Sciatic nerve (tissue), 2 donors: ENCODE measurements at regions not wholly inside any gene's neighbourhood (a gene's known extent, or its start where the extent isn't known, plus 50 kb on each side); places are given as distances from the start of the nearest gene placed in this dataset.
"Not testable (repeated sequence)": the region's sequence is repeated elsewhere in the genome, so short reads cannot be mapped to it uniquely, and the experiment has no call there.

Experiments
- ATAC-seq: fragments of 200-7000 bp; cut with Tn5 transposase; one replicate; pipeline ENCODE4 v1.9.1; 2020; ENCODE audit warnings: mild to moderate bottlenecking, moderate library complexity
- DNase-seq: peaks from one replicate; pipeline ENCODE4 v3.0.0-alpha.2; 2020; ENCODE audit warnings: low spot score
- intact Hi-C: fragments of 100-400 bp; cut with DNase I; formaldehyde crosslinking; loops from one replicate; pipeline ENCODE4 v1.14.2; 2022
- donor health status: DM: no; HTN: no; CAD: no.
- donor health status: DM: no; HTN: no; CAD: no.

- DNase-seq = no peak
- no peak for ATAC-seq
- intact Hi-C loops = no loop called here
These were observed 136.4 kb upstream of the RREB1 start for GRCh38 chr6:6971369-6971768.

- intact Hi-C loops = no loop called here
- no peak for DNase-seq
- ATAC-seq = no peak
These were observed 135.3 kb upstream of the RREB1 start for GRCh38 chr6:6972456-6972855.

DNA sequence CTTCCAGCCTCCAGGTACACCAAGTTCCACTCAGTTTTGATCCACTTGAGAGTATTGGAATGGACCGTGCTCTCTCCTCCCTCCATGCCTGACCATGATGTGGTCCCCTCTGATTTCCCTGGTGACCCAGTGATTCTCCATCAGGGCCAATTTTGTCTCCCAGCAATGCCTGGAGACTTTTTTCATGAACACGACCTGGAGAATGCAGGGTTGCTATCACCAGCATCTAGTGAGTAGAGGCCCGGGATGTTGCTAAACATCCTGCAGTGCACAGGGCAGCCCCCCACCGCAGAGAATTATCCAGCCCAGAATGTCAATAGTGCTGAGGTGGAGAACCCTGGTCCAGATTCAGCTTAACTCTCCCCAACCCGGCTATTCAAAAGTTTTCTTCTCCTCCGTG lies 134.0 kb upstream of the RREB1 start:
- intact Hi-C loops = no loop called here
- DNase-seq (no peak), ATAC-seq (no peak)

DNA sequence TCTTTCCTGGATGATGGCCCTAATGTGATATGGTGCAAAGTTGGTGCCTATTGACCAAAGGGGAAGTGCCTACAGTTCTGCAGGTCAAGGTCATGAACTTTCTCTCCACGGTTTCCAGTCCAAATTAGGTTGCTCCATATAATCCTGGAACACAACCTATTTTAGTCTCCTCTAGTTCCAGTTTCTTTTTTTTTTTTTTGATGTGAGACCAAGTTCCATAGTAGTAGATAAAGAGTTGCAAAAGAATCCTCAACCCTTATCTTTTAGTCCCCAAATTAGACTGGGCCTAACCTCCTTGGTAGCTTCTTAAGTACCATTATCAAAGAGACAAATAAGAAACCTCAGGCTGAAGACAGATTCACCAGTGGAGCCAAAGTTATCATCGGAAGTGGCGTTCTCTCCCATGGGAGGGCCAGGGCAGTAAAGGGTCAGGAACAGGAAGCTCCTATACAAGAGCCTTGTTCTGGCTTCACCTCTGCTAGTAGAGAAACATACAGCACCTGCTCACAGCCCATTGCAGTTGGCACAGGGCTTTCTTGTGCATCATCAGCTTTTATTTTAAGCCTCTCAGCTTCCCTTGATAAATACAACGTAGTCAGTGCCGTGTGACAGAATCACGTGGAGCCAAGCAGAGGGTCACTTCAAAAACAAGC lies 132.2 kb upstream of the RREB1 start:
- intact Hi-C loops = no loop called here
- DNase-seq = no peak
- ATAC-seq = no peak

- DNase-seq (no peak), ATAC-seq (no peak)
- intact Hi-C loops = no loop called here
These were observed 131.6 kb upstream of the RREB1 start for GRCh38 chr6:6976193-6976592.

DNA sequence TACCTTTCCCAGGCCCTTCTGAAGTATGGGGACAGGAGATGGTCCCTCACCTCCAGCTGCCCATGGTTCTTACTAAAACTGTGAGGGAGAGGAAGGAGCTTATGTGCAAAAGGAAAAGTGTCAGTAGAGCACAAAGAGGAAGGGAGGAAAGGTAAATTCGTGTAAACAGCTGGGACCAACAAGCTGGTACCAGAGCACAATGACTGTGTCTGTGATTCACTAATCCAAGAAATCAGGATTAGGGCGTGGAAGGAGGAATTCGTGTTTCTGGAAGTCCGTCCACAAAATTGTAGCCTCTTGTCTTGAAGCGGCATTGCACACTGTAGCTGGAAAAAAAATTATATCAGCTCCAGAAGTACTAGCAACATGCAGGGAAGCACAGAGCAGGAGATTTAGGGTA lies 129.0 kb upstream of the RREB1 start:
- ATAC-seq = no peak
- intact Hi-C loops = no loop called here
- DNase-seq = no peak

DNA sequence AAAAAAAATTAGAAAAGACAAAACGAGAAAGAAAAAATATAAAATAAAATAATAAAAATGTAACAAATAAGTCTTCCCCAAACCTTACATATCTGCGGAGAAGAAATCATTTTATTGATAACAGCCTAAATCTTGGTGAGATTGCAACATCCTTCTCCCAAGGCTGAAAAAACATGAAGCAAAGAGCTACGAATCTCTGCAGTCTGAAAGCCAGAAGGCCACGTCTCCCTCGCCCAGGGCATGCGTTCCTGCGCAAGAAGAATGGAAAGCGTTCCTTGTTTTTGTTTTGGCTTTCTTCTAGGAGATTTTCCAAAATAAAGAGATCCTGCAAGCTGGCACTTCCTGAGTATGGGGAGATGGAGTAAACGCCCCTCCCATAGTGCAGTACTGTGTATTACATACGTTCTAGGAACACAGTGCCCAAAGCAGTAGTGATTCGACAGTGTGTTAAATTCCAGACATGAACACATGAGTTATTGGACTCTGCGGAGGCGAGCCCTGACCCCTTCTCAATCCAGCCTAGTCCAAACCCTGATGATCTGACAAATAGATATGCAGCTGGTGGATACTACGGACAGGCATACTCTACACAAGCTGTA lies 126.7 kb upstream of the RREB1 start:
- ATAC-seq (peak; percentile 85), DNase-seq (no peak)
- intact Hi-C loops = no loop called here

GRCh38 chr6:6981681-6982322 lies 126.0 kb upstream of the RREB1 start:
- ATAC-seq = no peak
- intact Hi-C loops = no loop called here
- no peak for DNase-seq

- ATAC-seq (no peak), DNase-seq (no peak)
- intact Hi-C loops = no loop called here
These were observed 125.1 kb upstream of the RREB1 start for GRCh38 chr6:6982663-6983062.

DNA sequence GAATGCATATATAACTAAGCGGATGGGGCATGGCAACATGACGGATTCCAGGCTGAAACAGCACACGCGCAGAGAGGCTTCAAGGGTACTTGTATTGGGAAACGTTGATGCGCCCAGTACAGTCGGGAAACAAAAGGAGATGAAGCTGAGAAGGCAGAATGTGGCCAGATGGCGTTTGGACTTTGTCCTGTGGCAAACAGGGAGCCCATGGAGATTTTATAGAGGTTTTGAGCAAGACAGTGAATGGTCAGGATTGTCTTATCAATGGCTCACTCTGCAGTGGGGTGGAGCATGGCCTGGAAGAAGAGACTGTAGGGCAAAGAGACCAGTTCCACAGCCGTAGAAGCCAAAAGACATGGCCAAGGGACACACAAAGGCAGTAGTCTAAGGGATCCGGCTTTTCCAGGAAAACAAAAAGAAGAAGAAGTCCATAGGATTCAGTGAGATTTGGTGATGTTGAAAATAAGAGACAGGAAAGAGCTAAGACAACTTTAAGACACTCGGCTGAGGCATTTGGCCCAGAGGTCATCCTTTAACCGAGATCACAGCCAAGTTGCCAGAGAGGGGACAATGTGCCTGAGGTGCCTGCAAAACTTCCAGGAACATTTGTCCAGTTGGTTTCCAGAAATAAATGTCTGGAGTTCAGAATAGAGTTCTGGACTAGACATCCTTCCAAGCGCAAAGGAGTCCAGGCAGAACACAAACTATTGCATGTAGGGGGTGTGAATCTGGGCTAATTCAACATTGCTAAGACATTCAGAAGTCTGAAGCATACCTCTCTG lies 123.0 kb upstream of the RREB1 start:
- intact Hi-C loops = no loop called here
- DNase-seq (no peak), ATAC-seq (no peak)

DNA sequence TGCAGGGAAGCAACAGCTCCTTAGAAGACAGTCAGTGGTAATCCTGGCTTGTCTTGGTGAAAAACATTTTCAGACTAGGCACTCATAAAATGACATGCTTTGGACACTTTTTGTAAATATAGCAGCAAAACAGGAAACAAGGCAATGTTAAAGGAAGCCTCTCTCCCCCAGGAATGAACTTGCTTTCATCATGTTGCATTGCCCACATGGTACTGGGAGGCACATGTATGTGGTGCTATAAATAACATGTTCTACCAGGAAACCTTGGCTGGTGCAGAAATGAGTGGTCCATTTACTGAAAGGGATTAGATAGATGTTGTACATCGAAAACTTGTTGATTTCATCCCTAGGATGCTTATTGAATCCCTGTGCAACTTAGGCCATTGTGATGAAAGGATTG lies 121.4 kb upstream of the RREB1 start:
- intact Hi-C loops = no loop called here
- no peak for ATAC-seq

DNA sequence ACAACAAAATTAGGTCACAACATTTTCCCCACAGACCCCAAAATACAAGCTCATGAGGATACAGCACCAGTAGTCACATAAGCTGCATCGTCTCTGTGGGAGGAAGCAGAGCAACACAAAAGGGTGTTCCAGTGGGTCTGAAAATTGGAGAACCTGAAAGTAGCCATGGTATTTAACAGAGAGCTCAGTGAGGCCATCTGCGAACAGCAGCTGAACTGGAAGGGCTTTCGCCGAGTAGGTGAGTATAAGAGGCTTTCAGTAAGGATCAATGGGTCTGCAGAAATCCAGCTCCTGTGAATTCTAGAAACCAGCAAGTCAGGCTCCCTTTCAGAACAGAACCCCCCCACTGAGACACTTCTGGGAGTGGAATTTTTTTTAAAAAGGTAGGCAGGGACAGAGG lies 120.0 kb upstream of the RREB1 start:
- no peak for ATAC-seq
- no peak for DNase-seq
- intact Hi-C loops = no loop called here

More for the DNA sequence above, 121.4 kb upstream of the RREB1 start:
- DNase-seq = no peak

DNA sequence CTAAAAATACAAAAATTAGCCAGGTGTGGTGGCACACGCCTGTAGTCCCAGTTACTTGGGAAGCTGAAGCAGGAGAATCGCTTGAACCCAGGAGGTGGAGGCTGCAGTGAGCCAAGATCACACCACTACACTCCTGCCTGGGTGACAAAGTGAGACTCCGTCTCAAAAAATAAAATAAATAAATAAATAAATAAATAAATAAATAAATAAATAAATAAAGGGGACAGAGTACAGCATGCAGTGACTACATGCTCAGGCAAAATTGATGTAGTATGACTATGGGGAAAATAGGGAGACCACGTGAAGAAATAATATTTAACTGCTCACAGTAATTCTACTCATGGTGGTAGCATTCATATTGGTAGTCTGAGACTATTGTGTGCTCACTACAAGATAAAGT lies 117.7 kb upstream of the RREB1 start:
- ATAC-seq, intact Hi-C loops, DNase-seq: not testable (repeated sequence)

- no peak for DNase-seq
- intact Hi-C loops = no loop called here
- no peak for ATAC-seq
These were observed 114.1 kb upstream of the RREB1 start for GRCh38 chr6:6993503-6994237.

GRCh38 chr6:6994796-6995195 lies 113.0 kb upstream of the RREB1 start:
- DNase-seq (no peak), ATAC-seq (no peak)
- intact Hi-C loops = no loop called here

- intact Hi-C loops = no loop called here
- no peak for DNase-seq
- no peak for ATAC-seq
These were observed 112.4 kb upstream of the RREB1 start for GRCh38 chr6:6995328-6995727.

DNA sequence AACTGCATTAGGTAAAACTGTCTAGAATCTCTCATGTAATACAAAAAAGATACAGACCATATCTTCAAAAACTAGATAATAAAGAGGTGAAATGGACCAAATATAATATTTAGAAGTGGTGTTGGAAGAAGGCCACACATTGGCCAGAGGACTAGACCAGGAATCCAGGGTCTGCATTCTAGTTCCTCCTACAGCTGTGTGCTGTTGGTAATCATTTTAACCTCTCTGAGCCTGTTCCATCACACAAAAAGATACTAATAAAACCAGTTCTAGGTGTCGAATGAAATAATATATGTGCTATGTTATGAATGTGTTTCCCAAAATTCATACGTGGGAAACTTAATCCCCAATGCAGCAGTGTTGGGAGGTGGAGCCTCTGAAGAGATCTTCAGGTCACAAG lies 111.6 kb upstream of the RREB1 start:
- intact Hi-C loops = no loop called here
- no peak for ATAC-seq
- DNase-seq = no peak

DNA sequence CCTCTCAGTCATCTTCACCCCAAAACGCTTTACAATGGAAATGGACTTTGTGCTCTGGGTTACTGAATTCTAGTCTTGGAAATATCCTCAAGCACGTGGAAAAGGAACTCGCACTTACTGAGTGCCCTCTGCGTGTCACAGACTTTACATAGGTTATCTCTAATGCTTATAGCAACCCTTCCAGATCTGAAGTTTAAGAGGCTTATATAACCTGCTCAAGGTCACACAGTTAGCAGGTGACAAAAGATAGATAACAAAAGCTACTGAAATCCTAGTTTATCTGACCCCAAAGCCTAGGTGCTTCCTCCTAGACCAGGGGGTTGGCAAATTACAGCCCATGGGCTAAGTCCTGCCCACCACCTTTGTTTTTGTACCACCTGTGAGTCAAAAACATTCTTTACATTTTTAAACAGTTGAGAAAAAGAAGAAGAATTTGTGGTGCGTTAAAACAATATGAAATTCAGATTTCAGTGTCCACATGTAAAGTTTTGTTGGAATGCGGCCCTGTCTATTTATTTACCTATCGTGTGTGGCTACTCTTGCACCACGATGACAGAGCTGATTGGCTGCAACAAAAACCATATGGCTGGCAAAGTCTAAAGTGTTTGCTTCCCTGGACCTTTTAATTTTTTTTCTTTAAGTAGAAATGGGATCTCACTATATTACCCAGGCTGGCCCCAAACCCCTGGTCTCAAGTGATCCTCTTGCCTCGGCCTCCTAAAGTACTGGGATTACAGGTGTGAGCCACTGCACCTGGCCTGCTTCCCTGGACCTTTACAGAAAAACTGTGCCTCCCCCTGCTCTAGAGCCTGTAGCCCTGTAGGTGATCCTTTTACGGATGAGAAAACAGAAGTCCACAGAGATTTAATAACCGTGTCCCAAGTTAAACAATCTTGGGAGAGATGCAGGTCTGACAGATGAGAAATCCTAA lies 110.2 kb upstream of the RREB1 start:
- intact Hi-C loops = no loop called here
- ATAC-seq (no peak), DNase-seq (no peak)
